GM21390 (cell line): ENCODE measurements at regions not wholly inside any gene's neighbourhood (a gene's known extent, or its start where the extent isn't known, plus 50 kb on each side); places are given as distances from the start of the nearest gene placed in this dataset.
A peak's percentile ranks its signal among the peaks of the same experiment; 100 is the strongest.

Source experiments
- ATAC-seq: cut with Tn5 transposase; IDR thresholded peaks from one replicate; pipeline ENCODE4 v1.9.1; 2021; ENCODE audit not compliant: unreplicated experiment

DNA sequence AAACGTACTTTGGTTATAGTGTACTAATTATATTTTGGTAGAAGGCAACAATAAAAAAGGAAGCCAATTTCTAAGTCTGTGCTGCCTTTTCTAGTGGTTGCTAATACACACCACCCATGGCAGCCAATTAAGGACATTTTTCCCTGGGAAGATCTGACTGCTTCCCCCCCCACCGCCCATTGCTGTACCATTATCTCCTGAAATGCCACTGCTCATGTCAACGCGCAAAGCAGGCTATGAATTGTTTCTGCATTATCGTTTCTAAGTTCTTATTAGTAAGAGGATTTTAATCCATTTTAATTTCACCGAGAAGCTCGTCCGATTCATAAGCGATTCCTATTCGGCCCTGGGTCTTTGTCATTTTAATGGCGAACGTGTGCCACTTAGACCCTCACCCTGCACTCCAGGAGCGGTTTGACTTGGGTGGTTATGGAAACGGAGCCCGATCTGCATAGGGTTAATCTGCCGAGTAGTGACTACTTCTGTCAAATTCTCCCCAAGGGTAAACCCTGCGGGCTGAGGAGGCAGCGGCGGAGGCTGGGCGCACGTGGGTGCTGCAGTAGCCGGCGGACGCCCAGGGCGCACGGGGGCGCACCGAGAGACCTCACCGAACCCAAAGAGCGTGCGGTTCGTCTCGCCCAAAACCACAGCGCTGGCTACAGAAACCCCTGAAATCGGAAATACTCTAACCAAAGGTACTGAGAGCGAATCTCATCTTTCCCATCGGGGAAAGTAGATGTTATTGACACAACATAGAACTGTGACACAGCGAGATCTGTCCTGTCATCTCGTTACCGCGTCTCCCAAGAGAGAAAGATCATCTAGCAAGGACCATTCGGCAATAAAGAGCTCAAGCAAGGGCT is 55.8 kb upstream of the SHC3 start:
- ATAC-seq: peak; percentile 81

DNA sequence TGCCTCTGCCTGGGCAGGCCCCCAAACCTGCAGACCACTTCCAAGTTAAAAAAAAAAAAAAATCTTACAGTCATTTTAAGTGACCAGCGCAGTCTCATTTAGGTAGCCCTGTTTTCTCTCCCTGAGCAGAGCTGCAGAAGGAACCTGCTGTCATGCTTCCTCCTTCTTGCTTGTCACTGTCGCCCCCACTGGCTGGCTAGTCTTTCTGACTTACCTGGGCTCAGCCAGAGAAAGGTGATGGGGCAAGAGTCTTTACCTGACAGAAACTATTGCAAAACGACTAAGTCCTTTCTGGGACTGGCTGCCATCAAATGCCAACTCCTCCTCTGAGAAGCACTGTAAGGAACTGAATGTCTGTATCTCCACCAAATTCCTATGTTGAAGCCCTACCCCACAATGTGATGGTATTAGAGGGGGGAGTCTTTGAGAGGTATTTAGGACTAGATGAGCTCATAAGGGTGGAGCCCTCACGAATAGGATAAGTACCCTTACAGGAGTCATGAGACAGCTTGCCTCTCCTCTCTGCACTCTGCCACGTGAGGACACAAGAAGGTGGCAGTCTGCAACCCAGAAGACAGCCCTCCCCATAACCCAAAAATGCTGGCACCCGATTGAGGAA is 58.4 kb upstream of the SHC3 start:
- no peak for ATAC-seq

DNA sequence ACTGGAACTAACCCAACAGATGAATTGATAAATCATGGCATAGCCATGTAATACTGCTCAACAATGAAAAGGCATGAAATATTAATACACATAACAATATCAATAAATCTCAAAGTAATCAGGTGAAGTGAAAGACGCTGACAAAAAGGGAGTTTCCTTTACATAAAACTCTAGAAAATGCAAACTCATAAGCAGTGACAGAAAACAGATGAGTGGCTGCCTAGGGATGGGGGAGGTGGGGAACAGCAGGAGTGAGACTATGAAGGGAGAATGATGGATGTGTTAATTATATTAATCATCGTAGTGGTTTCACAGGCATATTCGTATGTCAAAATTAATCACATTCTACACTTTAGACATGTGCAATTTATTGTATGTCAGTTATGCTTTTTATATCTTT is 59.8 kb upstream of the SHC3 start:
- ATAC-seq: no peak

- ATAC-seq: no peak
Observed at GRCh38 chr9:89243296-89244061, 64.9 kb upstream of the SHC3 start.

DNA sequence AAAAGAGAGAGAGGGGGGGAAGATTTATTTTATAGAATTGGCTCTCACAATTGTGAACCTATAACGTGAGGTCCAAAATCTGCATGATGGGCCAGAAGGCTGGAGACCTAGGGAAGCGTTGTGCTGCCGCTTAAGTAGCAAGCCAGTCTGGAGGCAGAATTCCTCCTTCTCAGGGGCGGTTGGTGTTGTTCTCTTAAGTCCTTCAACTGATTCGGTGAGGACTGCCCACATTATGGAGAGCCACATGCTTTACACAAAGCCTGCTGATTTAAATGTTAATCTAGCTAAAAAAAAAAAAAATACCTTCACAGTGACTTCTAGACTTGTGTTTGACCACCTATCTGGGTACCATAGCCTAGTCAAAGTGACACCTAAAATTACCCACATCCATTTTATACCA is 64.2 kb upstream of the CKS2 start:
- ATAC-seq: no peak

GRCh38 chr9:89247431-89248353 is 63.3 kb upstream of the CKS2 start:
- no peak for ATAC-seq

DNA sequence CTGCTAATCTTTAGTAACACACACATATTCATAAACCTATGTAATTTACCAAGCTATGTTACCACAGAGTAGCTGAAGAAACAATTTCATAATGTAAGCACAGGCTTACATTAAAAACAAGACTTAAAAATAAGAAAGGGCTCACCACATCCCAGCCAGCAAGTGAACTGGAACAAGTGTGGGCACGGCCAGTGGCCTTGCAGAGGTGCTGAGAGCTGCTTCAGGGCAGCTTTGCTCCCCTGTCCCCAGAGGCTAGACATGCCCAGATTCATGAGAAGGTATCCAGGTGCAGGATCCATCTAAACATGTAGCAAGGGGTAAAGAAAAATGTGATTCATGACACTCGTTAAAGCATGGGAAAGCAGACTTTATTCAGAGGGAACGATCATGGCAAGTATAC is 62.0 kb upstream of the CKS2 start:
- ATAC-seq: no peak

GRCh38 chr9:89252651-89253267 is 58.2 kb upstream of the CKS2 start:
- no peak for ATAC-seq

DNA sequence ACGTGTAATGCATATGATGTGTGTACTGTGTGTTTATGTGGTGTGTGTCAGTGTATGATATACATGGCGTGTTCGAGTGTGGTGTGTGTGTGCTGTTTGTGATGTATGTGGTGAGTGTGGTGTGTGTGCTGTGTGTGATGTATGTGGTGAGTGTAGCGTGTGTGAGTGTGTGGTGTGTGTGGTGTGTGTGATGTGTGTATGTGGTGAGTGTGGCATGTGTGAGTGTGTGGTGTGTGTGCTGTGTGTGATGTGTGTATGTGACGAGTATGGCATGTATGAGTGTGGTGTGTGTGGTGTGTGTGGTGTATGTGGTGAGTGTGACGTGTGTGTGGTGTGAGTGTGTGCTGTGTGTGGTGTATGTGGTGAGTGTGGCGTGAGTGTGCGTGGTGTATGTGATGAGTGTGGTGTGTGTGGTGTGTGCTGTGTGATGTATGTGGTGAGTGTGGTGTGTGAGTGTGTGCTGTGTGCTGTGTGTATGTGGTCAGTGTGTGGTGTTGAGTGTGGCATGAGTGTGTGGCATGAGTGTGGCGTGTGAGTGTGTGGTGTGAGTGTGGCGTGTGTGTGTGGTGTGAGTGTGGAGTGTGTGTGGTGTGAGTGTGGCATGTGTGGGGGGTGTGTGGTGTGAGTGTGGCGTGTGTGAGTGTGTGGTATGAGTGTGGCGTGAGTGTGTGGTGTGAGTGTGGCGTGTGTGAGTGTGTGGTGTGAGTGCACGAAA is 56.8 kb upstream of the CKS2 start:
- no peak for ATAC-seq

DNA sequence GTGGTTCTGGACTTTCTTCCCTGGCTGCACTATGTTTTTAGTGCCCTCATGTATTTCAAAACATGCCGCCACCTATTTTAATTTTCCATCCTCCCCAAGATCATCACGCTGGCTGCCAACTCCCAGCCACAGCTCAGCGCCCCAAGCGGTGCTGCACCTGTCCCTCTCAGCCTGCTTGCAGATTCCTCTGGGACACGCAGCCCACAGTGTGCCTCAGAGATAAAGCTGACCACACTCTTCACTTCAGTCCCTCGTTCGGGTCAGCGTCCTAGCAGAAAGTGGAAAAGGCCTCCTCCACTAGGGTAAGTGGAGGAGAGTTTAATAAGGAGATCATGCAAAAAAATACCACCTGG is 56.2 kb upstream of the CKS2 start:
- ATAC-seq: no peak

DNA sequence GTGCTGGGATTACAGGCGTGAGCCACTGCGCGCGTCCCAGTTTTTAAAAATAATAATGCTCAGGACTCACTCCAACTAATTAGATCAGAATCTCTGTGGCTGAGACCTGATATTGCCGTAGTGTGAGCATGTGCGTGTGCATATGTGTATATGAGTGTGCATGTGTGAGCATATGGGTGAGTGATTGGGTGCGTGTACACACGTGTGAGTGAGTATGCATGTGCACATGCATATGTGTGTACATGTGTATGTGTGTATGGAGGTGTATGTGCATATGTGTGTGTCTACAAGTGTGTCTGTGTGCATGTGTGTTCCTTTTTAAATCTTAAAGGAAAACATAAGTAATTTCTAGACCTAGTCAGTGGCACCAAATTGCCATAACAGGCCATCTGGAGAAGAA is 54.8 kb upstream of the CKS2 start:
- ATAC-seq: no peak

DNA sequence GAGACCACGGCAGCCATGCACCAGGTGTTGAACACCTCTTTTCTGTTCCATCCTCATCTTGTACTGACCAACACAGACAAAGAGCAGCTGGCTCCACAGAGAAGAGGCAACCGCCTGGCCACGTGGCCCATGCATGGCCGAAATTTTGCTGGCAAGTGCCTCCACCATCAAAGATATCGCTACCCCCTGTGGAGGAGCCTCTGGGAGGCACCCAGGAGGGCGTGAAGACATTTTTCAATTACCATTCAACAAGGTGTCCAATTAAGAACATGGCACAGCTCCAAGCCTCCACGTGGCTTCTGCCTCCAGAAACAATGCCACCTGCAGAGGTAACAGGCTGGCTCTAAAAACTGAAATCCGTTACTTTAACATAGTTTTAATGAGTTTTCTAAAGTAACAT is 54.4 kb upstream of the CKS2 start:
- ATAC-seq: no peak

GRCh38 chr9:89260525-89260924 is 50.5 kb upstream of the CKS2 start:
- ATAC-seq: no peak
